ENCODE measurements at regions not wholly inside any gene's neighbourhood (a gene's known extent, or its start where the extent isn't known, plus 50 kb on each side); places are given as distances from the start of the nearest gene placed in this dataset.
"Not testable (repeated sequence)": the region's sequence is repeated elsewhere in the genome, so short reads cannot be mapped to it uniquely, and the experiment has no call there.

DNA sequence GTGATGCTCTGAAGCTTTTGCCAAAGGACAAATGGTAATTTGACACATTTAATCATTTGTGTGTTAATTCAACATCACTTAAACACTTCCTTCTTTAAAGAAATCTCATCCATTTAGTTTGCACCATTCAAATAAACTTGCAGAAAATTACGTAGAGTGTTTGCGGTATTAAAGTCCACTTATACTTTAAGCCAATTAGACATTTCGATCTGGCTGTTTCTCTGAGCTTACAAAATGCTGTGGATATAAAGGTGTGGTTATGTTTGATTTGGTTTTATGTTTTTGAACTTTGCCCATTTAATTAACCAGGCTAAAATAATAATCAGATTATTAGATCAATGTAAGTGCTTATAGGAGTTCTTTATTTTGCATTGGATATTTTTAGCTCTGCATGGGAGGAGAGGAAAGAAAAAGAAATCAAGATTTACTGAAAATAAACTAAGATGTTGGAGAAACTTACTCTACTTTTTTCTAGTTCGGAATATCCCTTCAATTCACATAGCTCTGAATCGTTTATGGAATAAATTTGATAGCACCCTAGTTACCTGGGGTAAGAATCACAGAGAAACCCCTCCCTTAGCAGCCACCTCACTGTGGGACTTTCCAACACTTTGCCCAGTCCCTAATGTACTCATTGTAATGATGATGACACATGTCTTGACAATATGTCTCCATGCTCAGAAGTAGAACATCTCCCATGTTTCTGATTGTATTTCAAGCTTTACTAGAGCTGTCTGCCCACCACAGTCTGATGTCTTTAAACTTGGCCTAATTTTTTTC lies 268.0 kb downstream of the BTG1 start:
- peak; percentile 20 to 39 for DNase-seq

DNA sequence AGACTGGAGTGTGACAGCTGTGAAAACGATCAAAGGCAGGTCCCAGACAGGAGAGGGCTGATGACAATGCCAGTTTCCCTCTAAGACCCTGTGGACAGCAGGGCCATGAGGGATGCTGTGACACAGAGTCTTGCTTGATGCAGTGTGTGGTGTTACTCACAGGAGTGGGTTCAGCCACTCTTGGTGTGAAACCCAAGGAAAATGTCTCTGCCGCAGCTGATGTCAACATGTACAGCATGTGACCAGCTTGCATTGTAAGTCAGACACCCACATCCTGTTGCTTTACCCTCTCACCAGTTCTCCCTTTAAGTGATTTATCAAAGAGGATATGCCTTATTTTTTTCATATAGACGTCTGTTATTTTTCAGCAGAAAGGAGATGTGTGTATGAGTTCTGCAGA lies 268.6 kb downstream of the BTG1 start:
- DNase-seq, result peak; percentile 61 to 79

- not testable (repeated sequence) for DNase-seq
Observed at GRCh38 chr12:91875671-91876070, 270.0 kb downstream of the BTG1 start.

DNA sequence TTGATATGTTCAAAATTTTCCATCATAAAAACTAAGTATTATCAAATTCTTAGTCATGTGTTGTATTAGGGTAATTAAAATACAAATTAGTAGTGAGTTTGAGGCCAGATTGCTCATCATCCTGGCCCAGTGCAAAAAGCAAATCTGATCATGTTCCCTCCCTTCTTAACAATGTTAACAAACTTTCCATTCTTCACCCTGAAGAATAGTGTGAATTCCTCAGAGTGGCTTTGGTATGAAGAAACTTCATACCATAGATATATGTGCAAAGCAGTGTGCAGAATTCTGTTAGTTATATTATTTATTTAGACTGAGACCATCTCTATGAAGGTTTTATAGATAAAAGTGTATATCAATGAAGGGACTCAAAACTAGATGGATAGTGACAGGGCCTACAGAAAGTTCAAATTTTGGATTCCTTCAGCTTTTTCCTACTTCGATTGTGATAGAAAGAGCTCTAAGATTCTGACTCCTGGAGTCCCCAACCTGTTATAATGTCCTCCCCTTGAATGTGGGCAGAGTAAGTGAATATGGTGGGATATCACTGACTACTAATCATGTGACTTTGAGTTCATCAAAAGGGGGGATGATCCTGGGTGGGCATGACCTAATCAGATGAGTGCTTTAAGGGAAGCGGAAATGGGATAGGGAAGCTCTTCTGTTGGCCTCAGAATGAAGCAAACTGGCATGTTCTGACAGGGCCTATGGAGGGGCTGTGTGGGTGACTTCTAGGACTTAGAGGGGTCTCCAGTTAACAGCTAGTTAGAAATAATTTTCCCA lies 271.4 kb downstream of the BTG1 start:
- DNase-seq, result no peak

GRCh38 chr12:91871751-91872150 lies 273.9 kb downstream of the BTG1 start:
- DNase-seq, result no peak

DNA sequence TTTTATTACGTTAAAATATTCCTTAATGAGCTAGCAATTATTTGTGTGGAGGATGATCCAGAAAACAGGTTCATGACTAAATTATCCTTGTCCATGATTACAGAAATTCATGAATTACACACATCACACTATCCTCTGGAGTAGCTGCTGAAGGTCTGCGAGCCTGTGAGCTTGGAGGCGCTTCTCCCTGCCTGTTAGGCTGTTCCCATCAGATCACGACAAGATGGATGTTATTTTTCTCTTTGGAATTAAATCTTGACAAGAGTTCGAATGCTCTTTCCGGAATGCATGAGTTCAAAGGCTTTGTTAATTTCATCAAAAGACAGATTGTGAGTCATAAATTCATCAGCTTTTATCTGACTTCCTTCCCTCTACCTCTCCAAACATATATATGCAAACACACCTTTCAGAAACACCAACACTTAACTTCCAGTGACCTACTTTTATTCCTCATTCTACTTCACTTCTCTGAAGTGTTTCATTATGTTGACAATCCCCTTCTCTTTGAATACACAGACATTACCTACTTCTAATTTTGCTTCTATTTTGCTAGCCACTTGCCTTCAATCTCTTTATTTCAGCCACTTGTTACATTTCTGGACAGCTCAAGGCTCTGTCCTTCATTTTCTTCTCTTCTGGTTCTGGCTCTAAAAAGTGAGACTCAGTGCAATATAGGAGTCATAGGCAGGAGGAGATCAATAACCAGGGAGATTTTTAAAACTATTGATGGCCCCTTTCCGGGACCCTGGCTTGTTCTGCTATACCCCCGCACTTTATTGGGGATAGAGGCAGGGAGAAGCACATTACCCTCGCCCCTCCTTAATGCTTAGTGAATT lies 274.6 kb downstream of the BTG1 start:
- DNase-seq, result no peak

- no peak for DNase-seq
Observed at GRCh38 chr12:91868054-91868453, 277.6 kb downstream of the BTG1 start.

DNA sequence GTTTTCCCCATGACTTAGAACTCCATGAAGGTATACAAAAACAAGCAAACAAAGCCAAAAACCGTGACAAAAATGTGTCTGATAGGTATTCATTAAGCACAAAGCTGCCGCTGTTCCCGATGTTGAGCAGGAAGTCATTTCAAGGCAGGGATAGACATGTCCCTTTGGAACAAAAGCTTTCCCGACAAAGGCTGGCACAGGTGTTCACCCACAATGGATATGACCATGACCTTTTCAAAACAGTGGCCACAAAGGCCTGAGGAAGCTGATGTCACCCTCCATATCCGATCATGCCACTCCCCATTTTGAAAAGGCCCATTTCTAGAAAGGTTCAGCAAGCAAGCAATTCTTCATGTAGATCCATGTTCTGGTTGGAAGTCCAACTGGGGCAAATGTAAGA lies 279.1 kb downstream of the BTG1 start:
- DNase-seq, result no peak

GRCh38 chr12:91863702-91864101 lies 281.9 kb downstream of the BTG1 start:
- no peak for DNase-seq

DNA sequence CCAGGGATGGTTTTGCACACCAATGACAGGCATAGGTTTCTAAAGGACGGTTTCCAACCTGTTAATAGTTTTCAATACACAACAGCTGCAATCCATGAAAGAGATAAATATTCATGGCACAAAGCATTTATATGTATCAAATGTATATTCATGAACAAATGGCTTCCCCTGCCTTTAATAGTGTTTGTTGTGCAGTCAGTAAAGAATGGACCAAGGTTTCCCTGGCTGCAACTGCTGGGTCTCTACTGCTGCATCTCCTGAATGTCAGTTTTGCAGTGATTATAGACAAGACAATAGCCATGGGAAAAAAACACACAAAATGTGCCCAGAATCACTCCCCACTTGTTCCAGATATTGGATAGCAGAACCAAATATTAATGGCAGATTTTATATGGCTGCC lies 284.1 kb downstream of the BTG1 start:
- DNase-seq, result no peak

DNA sequence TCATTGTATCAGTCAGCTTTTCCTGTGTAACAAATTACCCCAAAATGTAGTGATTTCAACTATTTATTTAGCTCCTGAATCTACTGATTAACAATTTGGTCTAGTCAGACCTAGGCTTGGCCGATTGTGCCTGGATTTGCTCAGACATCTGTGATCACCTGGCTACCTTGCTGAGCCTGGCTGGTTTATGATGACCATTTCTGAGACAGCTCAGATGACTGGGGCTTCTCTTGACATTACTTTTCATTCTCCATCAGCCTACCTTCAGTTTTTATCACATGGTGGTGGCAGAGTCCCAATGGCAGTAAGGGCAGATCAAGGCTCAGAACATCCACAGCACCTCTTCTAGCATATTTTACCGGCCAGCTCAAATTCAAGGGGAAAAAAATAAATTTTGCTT lies 286.3 kb downstream of the BTG1 start:
- no peak for DNase-seq

GRCh38 chr12:91857813-91858542 lies 287.7 kb downstream of the BTG1 start:
- DNase-seq, result no peak

DNA sequence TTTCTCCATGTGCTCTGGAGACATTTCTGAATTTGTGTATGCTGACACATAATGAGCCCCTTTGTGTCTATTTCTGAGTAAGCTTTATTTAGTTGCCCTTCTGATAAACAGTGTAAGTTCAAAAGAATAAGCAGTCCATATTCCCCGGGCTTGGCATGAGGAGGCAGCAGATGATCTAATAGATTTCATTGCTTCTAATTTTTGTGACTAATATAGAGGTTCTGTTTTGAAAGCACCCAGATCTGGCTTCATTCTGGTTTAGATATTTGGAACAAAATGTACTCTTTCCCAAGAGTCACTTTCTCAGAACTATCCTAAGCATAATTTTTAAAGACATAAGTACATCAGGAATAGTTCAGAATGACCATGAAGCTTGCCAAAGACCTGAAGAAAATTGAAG lies 290.9 kb downstream of the BTG1 start:
- DNase-seq, result no peak

DNA sequence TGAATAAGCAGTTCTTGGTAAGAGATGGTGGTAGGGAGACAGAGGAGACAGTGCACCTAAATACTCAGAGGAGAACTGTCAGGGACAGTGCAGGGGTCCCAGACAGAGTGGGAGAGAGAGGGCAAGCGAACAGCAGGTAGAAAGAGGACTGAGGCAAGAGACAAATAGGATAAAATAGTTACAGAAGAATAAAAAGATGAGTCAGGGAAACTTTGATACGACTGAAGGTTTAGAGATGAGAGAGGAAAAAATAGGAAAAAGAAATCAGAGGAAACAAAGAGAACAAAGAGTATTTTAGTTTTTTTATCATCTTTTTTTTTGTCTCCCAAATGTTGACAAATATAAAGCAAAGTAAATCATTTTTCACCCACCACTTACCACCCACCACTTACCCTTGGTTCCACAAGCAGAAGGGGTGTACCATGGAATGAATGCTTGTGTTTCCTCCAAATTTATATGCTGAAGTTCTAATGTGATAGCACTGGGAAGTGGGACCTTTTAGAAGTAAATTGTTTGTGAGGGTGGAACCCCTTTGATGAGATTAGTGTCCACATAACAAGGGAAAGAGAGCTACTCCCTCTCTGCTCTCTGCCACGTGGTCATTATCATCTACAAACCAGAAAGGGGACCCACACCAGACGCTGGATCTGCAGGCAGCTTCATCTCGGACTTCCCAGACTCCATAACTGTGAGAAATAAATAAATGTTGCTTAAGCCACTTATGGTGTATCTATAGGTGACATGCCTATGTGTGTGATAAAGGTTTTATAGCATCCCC lies 292.1 kb downstream of the BTG1 start:
- DNase-seq, result no peak

DNA sequence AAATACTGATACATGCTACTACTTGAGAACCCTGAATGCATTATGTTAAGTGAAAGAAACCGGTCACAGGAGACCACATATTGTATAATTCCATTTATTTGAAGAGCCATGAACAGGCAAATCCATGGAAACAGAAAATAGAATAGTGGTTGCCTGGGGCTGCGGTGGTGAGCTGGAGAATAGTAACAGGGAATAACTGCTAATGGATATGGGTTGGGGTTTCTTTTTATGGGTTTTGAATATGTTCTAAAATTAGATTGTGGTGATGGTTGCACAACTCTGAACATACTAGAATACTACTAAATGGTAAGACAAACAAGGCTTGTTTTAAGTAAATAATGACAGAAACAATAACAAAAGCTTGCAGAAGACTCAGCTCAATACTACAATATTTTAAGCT lies 293.0 kb downstream of the BTG1 start:
- DNase-seq, result no peak

DNA sequence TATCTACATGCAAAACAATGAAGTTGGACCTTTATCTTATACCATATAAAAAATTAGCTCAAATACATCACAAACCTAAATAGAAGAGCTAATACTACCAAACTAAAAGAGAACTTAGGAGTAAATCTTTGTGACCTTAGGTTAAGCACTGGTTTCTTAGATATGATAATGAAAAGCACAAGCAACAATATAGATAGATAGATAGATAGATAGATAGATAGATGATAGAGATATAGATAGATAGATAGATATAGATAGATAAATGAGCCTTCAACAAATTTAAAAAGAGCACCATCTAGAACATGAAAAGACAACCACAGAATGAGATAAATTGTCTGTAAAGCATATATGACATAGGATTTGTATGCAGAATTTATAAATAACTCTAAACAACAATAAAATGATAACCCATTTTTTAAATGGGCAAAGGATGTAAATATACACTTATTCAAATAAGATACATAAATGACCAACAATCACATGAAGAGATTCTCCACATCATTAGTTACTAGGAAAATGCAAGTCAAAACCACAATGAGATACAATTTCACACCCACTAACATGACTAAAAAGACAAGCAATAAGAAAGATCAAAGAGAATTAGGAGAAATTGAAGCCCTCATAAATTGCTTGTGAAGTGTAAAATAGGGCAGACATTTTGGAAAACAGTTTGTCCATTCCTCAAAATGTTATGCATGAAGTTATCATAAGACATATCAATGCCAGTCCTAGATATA lies 293.7 kb downstream of the BTG1 start:
- DNase-seq, result no peak

DNA sequence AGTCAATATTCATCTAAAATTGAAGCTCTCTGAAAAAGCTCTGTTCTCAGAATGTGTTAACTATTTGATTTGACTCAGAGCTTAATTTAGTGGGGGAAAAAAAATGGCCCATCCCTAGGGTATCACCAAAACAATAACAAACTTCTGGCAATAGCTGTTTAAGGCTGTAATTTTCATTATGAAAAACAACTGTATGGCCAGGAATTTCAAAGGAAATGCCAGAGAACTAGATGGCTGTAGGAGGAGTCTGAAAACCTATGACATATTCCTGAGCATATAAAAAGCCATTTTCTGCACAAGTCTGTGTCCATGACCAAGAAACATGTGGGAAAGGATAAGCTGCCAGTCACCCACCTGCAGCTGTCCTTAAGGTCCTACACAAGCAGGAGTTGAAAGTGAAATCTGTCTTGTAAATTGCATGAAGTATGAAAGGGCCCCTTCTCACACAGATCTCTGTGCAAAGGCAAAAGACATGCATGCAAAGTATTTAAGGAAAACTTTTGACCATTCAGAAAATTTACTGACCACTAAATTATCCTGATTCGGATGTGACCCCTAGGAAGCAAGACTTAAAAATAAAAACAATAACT lies 299.1 kb downstream of the BTG1 start:
- no peak for DNase-seq

GRCh38 chr12:91845365-91845764 lies 300.3 kb downstream of the BTG1 start:
- DNase-seq, result no peak

DNA sequence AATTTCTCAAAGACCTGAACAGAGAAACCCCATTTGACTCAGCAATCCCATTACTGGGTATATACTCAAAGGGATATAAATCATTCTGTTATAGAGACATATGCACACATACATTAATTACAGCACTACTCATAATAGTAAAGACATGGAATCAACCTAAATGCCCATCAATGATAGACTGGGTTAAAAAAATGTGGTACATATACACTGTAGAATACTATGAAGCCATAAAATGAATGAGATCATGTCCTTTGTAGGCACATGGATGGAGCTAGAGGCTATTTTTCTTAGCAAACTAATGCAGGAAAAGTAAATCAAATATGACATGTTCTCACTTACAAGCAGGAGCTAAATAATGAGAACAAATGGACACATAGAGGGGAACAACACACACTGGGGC lies 303.8 kb downstream of the BTG1 start:
- DNase-seq, result no peak

DNA sequence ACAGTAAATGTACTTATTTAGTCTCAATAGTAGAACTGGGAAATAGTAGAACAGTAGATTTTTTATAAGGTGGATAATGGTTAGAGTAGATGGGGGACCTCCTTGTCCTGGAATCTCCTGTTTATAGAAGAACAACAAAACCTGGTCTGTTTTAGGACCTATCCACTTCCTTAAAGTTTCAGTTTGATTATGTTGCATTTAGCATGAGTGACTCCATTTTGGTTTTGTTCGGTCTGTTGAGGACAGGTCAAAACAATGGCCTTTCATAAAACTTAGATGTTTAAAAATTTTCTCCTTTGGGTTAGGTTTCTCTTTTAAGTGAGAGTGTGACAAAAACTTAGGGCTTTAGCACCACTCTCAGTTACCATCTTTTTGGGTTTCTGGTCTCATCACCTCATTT lies 308.9 kb downstream of the BTG1 start:
- DNase-seq, result no peak

- no peak for DNase-seq
Observed at GRCh38 chr12:91836264-91836663, 309.4 kb downstream of the BTG1 start.

All from stimulated activated CD4-positive, alpha-beta T cell treated with anti-CD3 and anti-CD28 coated beads, Interleukin-2, amount 100 ng/mL, for 24 hours (primary cell).